ENCODE measurements at regions not wholly inside any gene's neighbourhood (a gene's known extent, or its start where the extent isn't known, plus 50 kb on each side); places are given as distances from the start of the nearest gene placed in this dataset.

DNA sequence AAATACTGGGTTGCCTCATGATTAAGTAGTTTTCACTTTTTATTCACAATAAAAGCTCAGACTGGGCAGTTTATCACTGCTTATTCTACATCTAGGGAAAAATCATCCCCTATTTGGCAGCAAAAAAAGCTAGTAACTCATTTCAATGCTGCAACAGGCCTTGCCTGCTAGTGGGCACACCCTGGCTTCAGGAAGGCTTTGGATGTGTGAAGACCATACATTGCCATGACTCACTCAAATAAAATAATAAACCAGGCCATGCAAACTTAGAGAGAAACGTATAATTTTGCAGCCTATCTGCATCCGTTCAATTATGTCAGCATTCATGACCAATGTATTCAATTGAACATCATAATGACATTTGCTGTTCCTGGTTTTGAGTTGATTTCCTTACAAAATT, 402.9 kb downstream of the PIK3R1 start:
- DNase-seq (no peak), ATAC-seq (replicated peaks in 1 of 2) (no peak)
- Mint-ChIP-seq H3K4me1 (ENCODE audit: low read depth) (no peaks in the 10 kb centered on the region), H3K36me3 (ENCODE audit: insufficient read depth in 2 of 2) (peaks cover 0 to 2% of the 10 kb centered on the region in 2 donors), H3K27me3 (ENCODE audit: low read depth) (peaks cover 18% of the 10 kb centered on the region), H3K9me3 (peaks cover 2 to 6% of the 10 kb centered on the region in 2 donors), H3K27ac (no peak overlapping the region), H3K4me3 (no peak overlapping the region)

DNA sequence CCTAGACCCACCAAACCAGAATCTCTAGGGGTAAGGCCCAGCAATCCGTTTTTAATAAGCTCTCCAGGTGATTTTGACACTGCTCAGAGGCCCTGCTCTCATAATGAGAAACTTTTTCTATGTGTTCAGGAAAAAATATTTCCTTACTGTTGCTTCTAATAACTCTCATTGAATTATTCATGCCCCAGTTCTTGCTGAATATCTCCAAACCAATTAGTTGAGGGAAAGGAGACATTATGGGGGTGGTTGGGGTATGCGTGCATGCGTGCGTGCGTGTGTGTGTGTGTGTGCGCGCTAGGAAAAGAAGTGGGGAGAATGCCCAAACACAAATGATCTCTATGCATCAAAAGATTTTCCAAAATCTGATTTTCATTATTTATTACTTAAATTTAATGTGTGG, 411.4 kb downstream of the PIK3R1 start:
- no peaks in the 10 kb centered on the region for H3K9me3 Mint-ChIP-seq
- H3K36me3 Mint-ChIP-seq (ENCODE audit: insufficient read depth in 2 of 2) = no peaks in the 10 kb centered on the region
- H3K27me3 Mint-ChIP-seq (ENCODE audit: low read depth) = no peaks in the 10 kb centered on the region
- DNase-seq (no peak), ATAC-seq (replicated peaks in 1 of 2) (no peak)
- H3K27ac Mint-ChIP-seq = no peak overlapping the region
- H3K4me3 Mint-ChIP-seq = no peak overlapping the region
- H3K4me1 Mint-ChIP-seq (ENCODE audit: low read depth) = no peaks in the 10 kb centered on the region

DNA sequence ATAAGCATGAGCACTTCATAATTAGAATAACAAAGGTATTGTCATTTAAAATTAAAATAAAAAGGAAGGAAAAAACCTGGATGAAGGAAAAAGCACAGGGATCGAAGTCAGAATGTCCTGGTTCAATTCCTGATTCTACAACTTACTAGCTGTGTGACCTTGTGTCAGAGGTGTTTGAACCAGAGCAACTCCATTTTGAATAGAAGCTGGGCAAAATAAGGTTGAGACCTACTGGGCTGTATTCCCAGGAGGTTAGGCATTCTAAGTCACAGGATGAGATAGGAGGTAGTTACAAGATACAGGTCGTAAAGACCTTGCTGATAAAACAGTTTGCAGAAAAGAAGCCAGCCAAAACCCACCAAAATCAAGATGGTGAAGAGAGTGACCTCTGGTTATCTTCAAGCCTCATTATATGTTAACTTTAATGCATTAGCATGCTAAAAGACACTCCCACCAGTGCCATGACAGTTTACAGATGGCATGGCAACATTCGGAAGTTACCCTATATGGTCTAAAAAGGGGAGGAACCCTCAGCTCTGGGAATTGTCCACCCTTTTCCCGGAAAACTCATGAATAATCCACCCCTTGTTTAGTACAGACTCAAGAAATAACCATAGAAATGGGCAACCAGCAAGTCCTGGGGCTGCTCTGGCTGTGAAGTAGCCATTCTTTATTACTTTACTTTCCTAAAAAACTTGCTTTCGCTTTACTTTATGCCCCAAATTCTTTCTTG, 412.7 kb downstream of the PIK3R1 start:
- H3K4me3 Mint-ChIP-seq = no peak overlapping the region
- H3K4me1 Mint-ChIP-seq (ENCODE audit: low read depth) = no peaks in the 10 kb centered on the region
- no peaks in the 10 kb centered on the region for H3K27me3 Mint-ChIP-seq (ENCODE audit: low read depth)
- ATAC-seq (replicated peaks in 1 of 2) = no peak
- DNase-seq = no peak
- H3K9me3 Mint-ChIP-seq = no peaks in the 10 kb centered on the region
- no peaks in the 10 kb centered on the region for H3K36me3 Mint-ChIP-seq (ENCODE audit: insufficient read depth in 2 of 2)
- no peak overlapping the region for H3K27ac Mint-ChIP-seq

DNA sequence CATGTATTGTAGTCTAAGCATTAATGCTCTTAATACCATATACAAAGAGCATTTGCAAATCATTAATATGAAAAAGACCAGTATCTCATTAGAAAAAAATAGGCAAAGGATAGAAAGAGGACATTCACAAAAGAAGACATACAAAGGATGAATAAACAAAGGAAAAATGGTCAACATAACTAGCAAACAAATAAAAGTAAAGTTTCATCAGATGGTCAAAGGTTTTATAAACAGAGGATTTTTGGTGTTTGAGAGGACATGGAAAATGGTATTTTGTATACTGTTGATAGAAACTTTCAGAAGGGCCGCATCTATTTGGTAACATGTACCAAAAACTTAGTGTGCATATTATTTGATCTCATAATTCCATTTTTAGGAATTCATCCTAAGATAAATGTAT, 414.8 kb downstream of the PIK3R1 start:
- Mint-ChIP-seq H3K36me3 (ENCODE audit: insufficient read depth in 2 of 2) (no peaks in the 10 kb centered on the region), H3K4me3 (no peak overlapping the region), H3K4me1 (ENCODE audit: low read depth) (no peaks in the 10 kb centered on the region), H3K27ac (no peak overlapping the region), H3K27me3 (ENCODE audit: low read depth) (no peaks in the 10 kb centered on the region), H3K9me3 (no peaks in the 10 kb centered on the region)
- ATAC-seq (replicated peaks in 1 of 2) = no peak
- no peak for DNase-seq

DNA sequence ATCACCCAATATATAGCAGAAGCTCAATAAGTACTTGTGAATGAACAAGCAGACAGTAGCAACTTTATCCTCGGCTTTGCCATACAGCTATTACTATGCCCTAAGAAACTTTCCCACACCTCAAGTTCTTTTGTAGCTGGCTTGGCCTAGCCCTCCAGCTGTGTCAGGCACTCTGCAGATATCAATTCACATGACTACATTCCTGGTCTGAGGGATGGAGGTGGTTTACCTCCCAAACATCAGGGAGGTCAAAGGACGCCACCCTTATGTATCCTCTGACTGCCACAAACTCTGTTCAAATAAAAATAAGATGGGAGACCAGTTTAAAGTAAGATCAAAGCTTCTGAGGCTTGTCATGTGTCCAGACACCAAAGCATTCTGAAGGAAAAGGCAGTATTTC, 416.3 kb downstream of the PIK3R1 start:
- H3K27ac Mint-ChIP-seq = no peak overlapping the region
- ATAC-seq (replicated peaks in 1 of 2) (no peak), DNase-seq (no peak)
- no peaks in the 10 kb centered on the region for H3K9me3 Mint-ChIP-seq
- no peaks in the 10 kb centered on the region for H3K36me3 Mint-ChIP-seq (ENCODE audit: insufficient read depth in 2 of 2)
- H3K27me3 Mint-ChIP-seq (ENCODE audit: low read depth) = no peaks in the 10 kb centered on the region
- no peak overlapping the region for H3K4me3 Mint-ChIP-seq
- H3K4me1 Mint-ChIP-seq (ENCODE audit: low read depth) = no peaks in the 10 kb centered on the region

DNA sequence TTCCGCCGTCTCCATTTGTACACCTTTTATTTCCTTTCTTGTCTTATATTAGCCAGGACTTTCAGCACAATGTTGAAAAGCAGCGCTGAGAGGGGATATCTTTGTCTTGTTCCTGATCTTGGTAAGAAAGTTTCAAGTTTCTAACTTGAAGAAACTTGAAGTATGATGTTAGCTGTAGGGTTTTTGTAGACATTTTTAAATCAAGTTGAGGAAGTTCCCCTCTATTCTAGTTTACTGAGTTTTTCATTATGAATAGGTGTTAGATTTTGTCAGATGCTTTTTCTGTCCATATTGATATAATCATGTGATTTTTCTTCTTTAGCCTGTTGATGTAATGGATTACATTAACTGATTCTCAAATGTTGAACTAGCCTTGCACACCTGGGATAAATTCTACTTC, 425.7 kb downstream of the PIK3R1 start:
- Mint-ChIP-seq H3K9me3 (peaks cover 0 to 2% of the 10 kb centered on the region in 2 donors), H3K36me3 (ENCODE audit: insufficient read depth in 2 of 2) (no peaks in the 10 kb centered on the region), H3K27ac (no peak overlapping the region), H3K4me3 (no peak overlapping the region), H3K4me1 (ENCODE audit: low read depth) (no peaks in the 10 kb centered on the region), H3K27me3 (ENCODE audit: low read depth) (peaks cover 8% of the 10 kb centered on the region)
- DNase-seq (no peak), ATAC-seq (replicated peaks in 1 of 2) (no peak)

DNA sequence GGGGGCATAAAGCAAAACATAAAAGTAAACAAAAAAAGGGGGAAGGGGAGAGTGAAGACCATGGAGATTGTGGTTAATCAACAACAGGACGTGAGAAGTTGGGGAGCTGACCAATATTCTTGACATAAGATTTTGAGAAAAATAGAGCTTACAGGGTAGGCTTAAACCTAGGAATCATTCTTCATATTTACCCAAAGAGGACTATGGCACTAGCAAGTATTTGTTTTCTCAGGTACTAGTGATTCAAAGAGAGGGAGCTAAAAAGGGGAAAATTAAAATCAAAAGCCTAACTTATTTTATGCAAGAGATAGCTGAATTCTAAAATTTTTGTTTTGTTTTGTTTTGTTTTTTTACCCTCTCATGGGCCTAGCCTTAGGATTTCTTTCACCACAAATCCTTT, 427.5 kb downstream of the PIK3R1 start:
- Mint-ChIP-seq H3K27me3 (ENCODE audit: low read depth) (peaks cover 8% of the 10 kb centered on the region), H3K27ac (no peak overlapping the region), H3K4me3 (no peak overlapping the region), H3K9me3 (peaks cover 0 to 2% of the 10 kb centered on the region in 2 donors), H3K4me1 (ENCODE audit: low read depth) (no peaks in the 10 kb centered on the region), H3K36me3 (ENCODE audit: insufficient read depth in 2 of 2) (no peaks in the 10 kb centered on the region)
- ATAC-seq (replicated peaks in 1 of 2) (no peak), DNase-seq (no peak)

DNA sequence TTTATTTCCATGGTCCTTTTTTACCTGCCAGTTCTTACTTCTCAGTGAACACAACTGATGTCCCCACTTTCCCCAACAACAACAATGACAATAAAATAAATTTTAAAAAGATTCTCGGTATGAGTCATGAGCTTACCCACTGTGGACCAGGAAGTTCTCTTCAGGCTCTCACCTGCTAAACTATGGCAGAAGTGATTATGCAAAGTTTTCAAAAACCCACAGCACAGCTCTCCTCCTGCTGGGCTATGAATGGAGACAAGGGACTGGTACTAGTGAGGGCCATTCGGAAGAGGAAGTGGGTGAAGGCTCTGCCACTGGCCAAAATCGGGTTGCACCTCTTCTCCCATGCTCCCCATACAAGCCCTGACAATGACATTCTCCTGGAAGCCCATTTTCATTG, 429.4 kb downstream of the PIK3R1 start:
- H3K27ac Mint-ChIP-seq = no peak overlapping the region
- DNase-seq (no peak), ATAC-seq (replicated peaks in 1 of 2) (no peak)
- H3K4me3 Mint-ChIP-seq = no peak overlapping the region
- H3K9me3 Mint-ChIP-seq = peaks cover 0 to 2% of the 10 kb centered on the region in 2 donors
- peaks cover 8% of the 10 kb centered on the region for H3K27me3 Mint-ChIP-seq (ENCODE audit: low read depth)
- H3K4me1 Mint-ChIP-seq (ENCODE audit: low read depth) = no peaks in the 10 kb centered on the region
- H3K36me3 Mint-ChIP-seq (ENCODE audit: insufficient read depth in 2 of 2) = no peaks in the 10 kb centered on the region

DNA sequence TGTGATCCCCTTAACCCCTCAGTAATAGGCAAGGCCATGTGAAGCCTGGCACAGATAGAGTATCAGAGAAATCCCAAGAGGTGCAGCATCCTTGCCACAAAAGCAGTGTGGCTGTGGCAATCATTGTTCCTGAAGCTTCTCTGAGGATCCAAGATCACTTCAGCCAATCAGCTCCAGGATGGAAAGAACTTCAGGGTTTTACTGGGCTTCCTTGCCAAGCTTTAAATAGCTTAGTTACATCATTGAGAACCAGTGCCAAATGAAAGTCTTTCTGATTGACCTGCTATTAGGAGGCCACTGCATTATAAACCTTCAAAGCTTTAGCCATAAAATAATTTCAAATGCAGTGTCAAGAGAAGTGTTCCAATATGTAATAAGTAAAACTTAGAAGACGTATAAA, 430.6 kb downstream of the PIK3R1 start:
- Mint-ChIP-seq H3K9me3 (peaks cover 0 to 2% of the 10 kb centered on the region in 2 donors), H3K36me3 (ENCODE audit: insufficient read depth in 2 of 2) (no peaks in the 10 kb centered on the region)

DNA sequence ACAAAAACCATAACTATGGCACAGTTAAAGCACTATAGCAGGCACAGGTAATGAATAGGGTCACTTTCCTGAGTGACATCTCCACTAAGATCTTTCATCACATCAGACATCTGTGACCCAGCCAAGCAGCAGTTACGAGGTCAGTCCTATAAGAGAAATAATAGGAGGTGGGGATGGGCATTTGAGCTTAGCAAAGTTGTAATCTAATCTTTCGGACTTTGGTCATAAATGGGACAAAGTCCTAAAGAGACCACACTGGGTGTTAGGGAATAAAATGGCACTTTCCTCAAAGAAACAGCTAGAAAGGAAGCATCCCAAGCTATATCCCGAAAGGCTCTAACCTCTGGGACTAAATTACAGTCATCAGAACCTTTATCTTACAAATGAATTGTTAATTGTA, 432.2 kb downstream of the PIK3R1 start:
- no peak for ATAC-seq (replicated peaks in 1 of 2)
- Mint-ChIP-seq H3K4me3 (no peak overlapping the region), H3K9me3 (peaks cover 0 to 1% of the 10 kb centered on the region in 2 donors)

More for the DNA sequence above, 430.6 kb downstream of the PIK3R1 start:
- H3K4me3 Mint-ChIP-seq = no peak overlapping the region
- H3K4me1 Mint-ChIP-seq (ENCODE audit: low read depth) = no peaks in the 10 kb centered on the region
- DNase-seq (no peak), ATAC-seq (replicated peaks in 1 of 2) (no peak)
- H3K27me3 Mint-ChIP-seq (ENCODE audit: low read depth) = peaks cover 8% of the 10 kb centered on the region
- H3K27ac Mint-ChIP-seq = no peak overlapping the region

DNA sequence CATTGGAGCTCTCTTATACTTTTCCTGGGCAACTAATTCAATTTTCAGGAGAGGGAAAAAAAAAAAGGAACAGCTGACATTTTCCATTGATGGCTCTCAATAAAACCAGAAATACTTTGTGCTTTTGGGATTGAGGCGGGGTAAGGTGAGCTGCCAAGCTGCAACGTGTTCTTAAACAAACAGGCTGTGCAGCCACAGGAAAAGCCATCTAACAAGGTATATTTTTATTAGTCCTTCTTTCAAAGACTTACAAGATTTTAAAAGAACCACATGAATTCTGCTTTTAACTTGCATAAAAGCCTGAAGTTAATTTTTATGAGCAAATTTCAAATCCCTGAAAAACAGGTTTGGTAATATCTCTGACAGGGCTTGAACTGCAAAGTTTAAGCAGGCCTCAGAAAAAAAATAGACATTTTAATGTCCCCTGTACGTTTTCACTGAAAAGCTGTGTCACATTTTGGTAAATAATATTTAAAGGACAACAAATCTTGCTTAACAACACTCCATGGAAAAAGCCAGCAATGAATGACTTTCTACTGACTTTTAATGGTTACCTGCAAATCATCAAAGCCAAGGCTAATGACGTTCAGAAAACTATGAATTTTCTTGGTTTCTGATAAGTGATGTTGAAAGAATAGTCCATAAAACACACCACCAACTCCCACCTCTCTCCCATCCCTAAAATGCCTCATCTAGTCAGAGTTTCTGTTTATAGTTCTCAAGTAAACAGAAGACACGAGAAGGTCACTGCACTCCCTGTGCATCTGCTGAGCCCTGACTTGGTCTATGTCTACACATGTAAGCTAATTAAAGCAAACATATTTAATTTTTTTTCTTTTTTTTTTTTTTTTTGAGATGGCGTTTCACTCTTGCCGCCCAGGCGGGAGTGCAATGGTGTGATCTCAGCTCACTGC, 433.6 kb downstream of the PIK3R1 start:
- no peak for ATAC-seq (replicated peaks in 1 of 2)
- Mint-ChIP-seq H3K36me3 (ENCODE audit: insufficient read depth in 2 of 2) (no peaks in the 10 kb centered on the region), H3K27ac (no peak overlapping the region), H3K4me3 (no peak overlapping the region), H3K4me1 (ENCODE audit: low read depth) (no peaks in the 10 kb centered on the region), H3K9me3 (no peaks in the 10 kb centered on the region), H3K27me3 (ENCODE audit: low read depth) (no peaks in the 10 kb centered on the region)
- DNase-seq = no peak

More for the DNA sequence above, 432.2 kb downstream of the PIK3R1 start:
- Mint-ChIP-seq H3K36me3 (ENCODE audit: insufficient read depth in 2 of 2) (no peaks in the 10 kb centered on the region), H3K27me3 (ENCODE audit: low read depth) (peaks cover 4% of the 10 kb centered on the region), H3K4me1 (ENCODE audit: low read depth) (no peaks in the 10 kb centered on the region), H3K27ac (no peak overlapping the region)
- DNase-seq = no peak

DNA sequence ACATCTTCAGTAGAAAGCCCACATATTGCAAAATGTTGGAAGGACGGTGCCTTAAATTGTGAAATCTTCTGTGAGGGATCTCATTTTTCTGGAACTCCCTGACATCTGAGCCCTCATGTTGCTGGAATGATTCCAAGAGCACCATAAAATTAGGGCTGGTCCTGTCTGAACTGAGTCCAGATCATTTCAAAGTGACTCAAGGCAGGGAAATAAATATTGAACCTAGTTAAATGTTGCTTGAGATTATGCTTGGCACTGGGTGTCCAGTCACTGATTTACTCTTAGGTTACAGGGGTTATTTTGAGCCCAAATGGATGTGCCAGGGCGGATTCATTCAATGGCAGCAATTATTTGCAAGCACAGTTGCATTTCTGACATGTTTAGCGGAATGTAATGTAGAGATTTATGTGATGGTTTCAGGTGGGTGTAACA, 437.0 kb downstream of the PIK3R1 start:
- ATAC-seq (replicated peaks in 1 of 2) (no peak), DNase-seq (no peak)
- no peaks in the 10 kb centered on the region for H3K36me3 Mint-ChIP-seq (ENCODE audit: insufficient read depth in 2 of 2)
- H3K9me3 Mint-ChIP-seq = no peaks in the 10 kb centered on the region
- no peaks in the 10 kb centered on the region for H3K4me1 Mint-ChIP-seq (ENCODE audit: low read depth)
- no peaks in the 10 kb centered on the region for H3K27me3 Mint-ChIP-seq (ENCODE audit: low read depth)
- no peak overlapping the region for H3K27ac Mint-ChIP-seq
- H3K4me3 Mint-ChIP-seq = no peak overlapping the region

DNA sequence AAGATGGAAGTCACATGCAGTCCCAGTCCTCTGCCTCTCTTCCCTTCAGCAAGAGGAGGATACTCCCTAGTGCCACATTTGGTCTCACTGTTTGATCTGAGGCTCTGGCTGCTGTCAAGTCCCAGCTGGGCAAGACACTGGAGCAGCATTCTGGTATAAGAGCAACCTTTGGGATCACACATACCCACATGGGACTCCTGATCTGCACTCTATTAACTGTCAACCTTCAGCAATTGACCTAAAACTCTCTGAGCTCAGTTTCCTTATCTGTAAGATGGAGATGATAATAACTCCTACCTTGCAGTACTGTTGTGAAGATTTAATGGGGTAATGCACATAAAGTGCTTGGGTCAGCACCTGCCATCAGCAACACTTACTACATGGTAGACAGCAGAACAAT, 437.9 kb downstream of the PIK3R1 start:
- H3K36me3 Mint-ChIP-seq (ENCODE audit: insufficient read depth in 2 of 2) = no peaks in the 10 kb centered on the region
- ATAC-seq (replicated peaks in 1 of 2) (no peak), DNase-seq (no peak)
- H3K4me3 Mint-ChIP-seq = no peak overlapping the region
- no peaks in the 10 kb centered on the region for H3K4me1 Mint-ChIP-seq (ENCODE audit: low read depth)
- no peaks in the 10 kb centered on the region for H3K9me3 Mint-ChIP-seq
- no peak overlapping the region for H3K27ac Mint-ChIP-seq
- H3K27me3 Mint-ChIP-seq (ENCODE audit: low read depth) = no peaks in the 10 kb centered on the region
